ENCODE measurements at regions not wholly inside any gene's neighbourhood (a gene's known extent, or its start where the extent isn't known, plus 50 kb on each side); places are given as distances from the start of the nearest gene placed in this dataset.

DNA sequence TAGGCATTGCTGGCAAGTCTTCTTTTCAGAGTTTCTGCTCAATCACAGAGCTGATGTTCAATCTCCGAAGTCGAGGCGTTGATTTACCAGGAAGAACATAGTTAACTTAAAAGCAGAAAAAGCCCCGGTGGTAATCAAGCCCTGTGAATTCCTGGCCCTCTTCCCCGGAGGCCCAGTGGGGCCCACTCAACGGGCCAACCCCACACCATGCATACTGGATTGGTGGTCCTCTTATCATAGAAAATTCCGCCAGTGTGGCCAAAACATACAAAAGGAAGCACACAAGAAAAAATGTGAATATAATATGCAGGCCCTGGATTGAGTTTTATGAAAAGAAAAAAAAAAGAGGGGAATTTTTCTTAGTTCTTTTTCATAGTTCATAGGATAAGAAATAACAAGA is 873.0 kb upstream of the NR2F2 start:
- TF ChIP-seq POLR2AphosphoS5 (IDR thresholded peaks at IDR 0.05) (no peak), CTCF (IDR thresholded peaks at IDR 0.05) (no peak), POLR2A (IDR thresholded peaks at IDR 0.05) (no peak), EP300 (IDR thresholded peaks at IDR 0.05) (no peak)
